ENCODE measurements at regions not wholly inside any gene's neighbourhood (a gene's known extent, or its start where the extent isn't known, plus 50 kb on each side); places are given as distances from the start of the nearest gene placed in this dataset.

GRCh38 chr10:84988011-84988410, 659.6 kb downstream of the CCSER2 start:
- H3K4me3 ChIP-seq (ENCODE audit: low read length, poor library complexity, severe bottlenecking), result no peak overlapping the region
- H4K20me1 ChIP-seq (ENCODE audit: insufficient read depth, low read length, poor library complexity, severe bottlenecking), result no peaks in the 10 kb centered on the region
- no peaks in the 10 kb centered on the region for H3K79me2 ChIP-seq (ENCODE audit: insufficient read depth, low read length)
- H2AFZ ChIP-seq (ENCODE audit: low read length), result no peak overlapping the region
- TF ChIP-seq EZH2phosphoT487 (IDR thresholded peaks at IDR 0.05; ENCODE audit: borderline replicate concordance), result no peak
- no peak for TF ChIP-seq CTCF (conservative IDR thresholded peaks at IDR 0.05; ENCODE audit: low read length)
- no peaks in the 10 kb centered on the region for H3K27me3 ChIP-seq (ENCODE audit: insufficient read depth, low read length, poor library complexity, severe bottlenecking)
- H3K9me3 ChIP-seq (ENCODE audit: insufficient read depth, low read depth, low read length), result no peaks in the 10 kb centered on the region
- no peaks in the 10 kb centered on the region for H3K4me1 ChIP-seq (ENCODE audit: insufficient read depth, low read length, poor library complexity, severe bottlenecking)
- no peak overlapping the region for H3K4me2 ChIP-seq (ENCODE audit: low read depth, low read length, poor library complexity, severe bottlenecking)
- no peaks in the 10 kb centered on the region for H3K9me2 ChIP-seq (replicated peaks; ENCODE audit: low read depth, low read length)
- H3K36me3 ChIP-seq (ENCODE audit: insufficient read depth, low read length), result no peaks in the 10 kb centered on the region
- no peak overlapping the region for H3K9ac ChIP-seq (ENCODE audit: low read depth, low read length, poor library complexity, severe bottlenecking)
- no peaks in the 10 kb centered on the region for H3F3A ChIP-seq (ENCODE audit: low read depth)

GRCh38 chr10:84990713-84991112, 662.3 kb downstream of the CCSER2 start:
- TF ChIP-seq CTCF (conservative IDR thresholded peaks at IDR 0.05; ENCODE audit: low read length) (no peak), EZH2phosphoT487 (IDR thresholded peaks at IDR 0.05; ENCODE audit: borderline replicate concordance) (no peak)
- Histone ChIP-seq H3K27me3 (ENCODE audit: insufficient read depth, low read length, poor library complexity, severe bottlenecking) (no peaks in the 10 kb centered on the region), H3K4me3 (ENCODE audit: low read length, poor library complexity, severe bottlenecking) (no peak overlapping the region)

GRCh38 chr10:84991301-84991700, 662.9 kb downstream of the CCSER2 start:
- H3F3A ChIP-seq (ENCODE audit: low read depth), result no peaks in the 10 kb centered on the region
- H3K9ac ChIP-seq (ENCODE audit: low read depth, low read length, poor library complexity, severe bottlenecking), result no peak overlapping the region
- H3K79me2 ChIP-seq (ENCODE audit: insufficient read depth, low read length), result no peaks in the 10 kb centered on the region
- TF ChIP-seq CTCF (conservative IDR thresholded peaks at IDR 0.05; ENCODE audit: low read length) (no peak), EZH2phosphoT487 (IDR thresholded peaks at IDR 0.05; ENCODE audit: borderline replicate concordance) (no peak)
- no peak overlapping the region for H3K4me3 ChIP-seq (ENCODE audit: low read length, poor library complexity, severe bottlenecking)
- no peak overlapping the region for H3K4me2 ChIP-seq (ENCODE audit: low read depth, low read length, poor library complexity, severe bottlenecking)
- no peaks in the 10 kb centered on the region for H3K27me3 ChIP-seq (ENCODE audit: insufficient read depth, low read length, poor library complexity, severe bottlenecking)
- H3K4me1 ChIP-seq (ENCODE audit: insufficient read depth, low read length, poor library complexity, severe bottlenecking), result no peaks in the 10 kb centered on the region
- H3K36me3 ChIP-seq (ENCODE audit: insufficient read depth, low read length), result no peaks in the 10 kb centered on the region
- no peaks in the 10 kb centered on the region for H3K9me2 ChIP-seq (replicated peaks; ENCODE audit: low read depth, low read length)
- H4K20me1 ChIP-seq (ENCODE audit: insufficient read depth, low read length, poor library complexity, severe bottlenecking), result no peaks in the 10 kb centered on the region
- H2AFZ ChIP-seq (ENCODE audit: low read length), result no peak overlapping the region
- H3K9me3 ChIP-seq (ENCODE audit: insufficient read depth, low read depth, low read length), result no peaks in the 10 kb centered on the region

More at GRCh38 chr10:84990713-84991112, 662.3 kb downstream of the CCSER2 start:
- Histone ChIP-seq H3K4me2 (ENCODE audit: low read depth, low read length, poor library complexity, severe bottlenecking) (no peak overlapping the region), H3K36me3 (ENCODE audit: insufficient read depth, low read length) (no peaks in the 10 kb centered on the region), H3K9ac (ENCODE audit: low read depth, low read length, poor library complexity, severe bottlenecking) (no peak overlapping the region), H2AFZ (ENCODE audit: low read length) (no peak overlapping the region), H3K79me2 (ENCODE audit: insufficient read depth, low read length) (no peaks in the 10 kb centered on the region), H4K20me1 (ENCODE audit: insufficient read depth, low read length, poor library complexity, severe bottlenecking) (no peaks in the 10 kb centered on the region), H3K4me1 (ENCODE audit: insufficient read depth, low read length, poor library complexity, severe bottlenecking) (no peaks in the 10 kb centered on the region), H3F3A (ENCODE audit: low read depth) (no peaks in the 10 kb centered on the region), H3K9me3 (ENCODE audit: insufficient read depth, low read depth, low read length) (no peaks in the 10 kb centered on the region), H3K9me2 (replicated peaks; ENCODE audit: low read depth, low read length) (no peaks in the 10 kb centered on the region)

All from Loucy (cell line).